ENCODE measurements at regions not wholly inside any gene's neighbourhood (a gene's known extent, or its start where the extent isn't known, plus 50 kb on each side); places are given as distances from the start of the nearest gene placed in this dataset.

GRCh38 chr5:174448041-174448440 lies 276.3 kb upstream of the MSX2 start:
- intact Hi-C loops (cut with DNase I), result no loop called here
- Histone ChIP-seq H3K4me1 (no peaks in the 10 kb centered on the region), H3K27ac (no peak overlapping the region), H3K27me3 (no peaks in the 10 kb centered on the region), H3K36me3 (no peaks in the 10 kb centered on the region), H3K9me3 (no peaks in the 10 kb centered on the region), H3K4me3 (no peak overlapping the region)
- no peak for DNase-seq (ENCODE audit: low spot score in 2 of 2)
- no peak for TF ChIP-seq CTCF (IDR thresholded peaks at IDR 0.05)

GRCh38 chr5:174448662-174449061 lies 275.7 kb upstream of the MSX2 start:
- Histone ChIP-seq H3K27ac (no peak overlapping the region), H3K27me3 (no peaks in the 10 kb centered on the region), H3K4me3 (no peak overlapping the region), H3K36me3 (no peaks in the 10 kb centered on the region), H3K9me3 (no peaks in the 10 kb centered on the region), H3K4me1 (no peaks in the 10 kb centered on the region)
- no peak for TF ChIP-seq CTCF (IDR thresholded peaks at IDR 0.05)
- DNase-seq (ENCODE audit: low spot score in 2 of 2), result no peak
- intact Hi-C loops (cut with DNase I), result no loop called here

GRCh38 chr5:174453690-174454089 lies 270.7 kb upstream of the MSX2 start:
- no peak for TF ChIP-seq CTCF (IDR thresholded peaks at IDR 0.05)
- Histone ChIP-seq H3K9me3 (no peaks in the 10 kb centered on the region), H3K27me3 (no peaks in the 10 kb centered on the region), H3K4me3 (no peak overlapping the region), H3K36me3 (no peaks in the 10 kb centered on the region), H3K4me1 (no peaks in the 10 kb centered on the region), H3K27ac (no peak overlapping the region)
- intact Hi-C loops (cut with DNase I), result no loop called here
- no peak for DNase-seq (ENCODE audit: low spot score in 2 of 2)

- Histone ChIP-seq H3K9me3 (no peaks in the 10 kb centered on the region), H3K27me3 (no peaks in the 10 kb centered on the region), H3K4me1 (no peaks in the 10 kb centered on the region), H3K4me3 (no peak overlapping the region), H3K27ac (no peak overlapping the region), H3K36me3 (no peaks in the 10 kb centered on the region)
- intact Hi-C loops (cut with DNase I), result no loop called here
- DNase-seq (ENCODE audit: low spot score in 2 of 2), result no peak
- TF ChIP-seq CTCF (IDR thresholded peaks at IDR 0.05), result no peak
Observed at GRCh38 chr5:174454464-174454863, 269.9 kb upstream of the MSX2 start.

GRCh38 chr5:174454890-174455289 lies 269.5 kb upstream of the MSX2 start:
- Histone ChIP-seq H3K27ac (no peak overlapping the region), H3K9me3 (no peaks in the 10 kb centered on the region), H3K4me3 (no peak overlapping the region), H3K4me1 (no peaks in the 10 kb centered on the region), H3K27me3 (no peaks in the 10 kb centered on the region), H3K36me3 (no peaks in the 10 kb centered on the region)
- DNase-seq (ENCODE audit: low spot score in 2 of 2), result no peak
- TF ChIP-seq CTCF (IDR thresholded peaks at IDR 0.05), result no peak
- intact Hi-C loops (cut with DNase I), result no loop called here

GRCh38 chr5:174455301-174455700 lies 269.1 kb upstream of the MSX2 start:
- no peaks in the 10 kb centered on the region for H3K36me3 ChIP-seq

More at GRCh38 chr5:174455301-174455700, 269.1 kb upstream of the MSX2 start:
- Histone ChIP-seq H3K9me3 (no peaks in the 10 kb centered on the region), H3K4me1 (no peaks in the 10 kb centered on the region), H3K4me3 (no peak overlapping the region), H3K27me3 (no peaks in the 10 kb centered on the region), H3K27ac (no peak overlapping the region)
- TF ChIP-seq CTCF (IDR thresholded peaks at IDR 0.05), result no peak
- DNase-seq (ENCODE audit: low spot score in 2 of 2), result no peak
- intact Hi-C loops (cut with DNase I), result no loop called here
